ENCODE measurements at regions not wholly inside any gene's neighbourhood (a gene's known extent, or its start where the extent isn't known, plus 50 kb on each side); places are given as distances from the start of the nearest gene placed in this dataset.

DNA sequence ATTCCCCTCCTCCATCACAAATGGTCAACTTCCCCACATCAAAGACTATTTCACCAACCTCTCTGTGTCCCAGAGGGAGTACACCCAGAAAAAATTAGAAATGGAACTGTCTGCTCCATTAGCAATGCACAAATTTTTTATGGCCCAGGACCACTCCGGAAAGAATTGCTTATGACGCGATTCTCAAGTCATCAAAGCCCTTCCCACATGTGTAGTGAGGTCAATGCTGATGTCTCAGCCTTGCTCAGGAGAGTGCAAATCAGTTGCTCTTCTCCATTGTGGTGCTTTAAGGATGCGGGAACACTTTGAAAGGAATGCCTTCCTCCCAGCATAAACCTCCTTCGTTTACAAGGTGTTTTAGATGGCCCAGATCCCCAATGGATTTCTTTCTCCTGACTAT lies 518.3 kb downstream of the PPARGC1A start:
- BruUV-seq (replicated peaks): no TSS peak
- no peak overlapping the region for H2AFZ ChIP-seq (ENCODE audit: low read depth, low read length)
- no peak for FAIRE-seq
- no peak for ATAC-seq
- DNase-seq (ENCODE audit: extremely low read depth in 1 of 4, low spot score in 3 of 4): no peak
- no peaks in the 10 kb centered on the region for H3K36me3 ChIP-seq (ENCODE audit: control insufficient read depth, insufficient read depth, low read length)
- TF ChIP-seq ARNT (IDR thresholded peaks at IDR 0.05): no peak
- TF ChIP-seq ILF3 (IDR thresholded peaks at IDR 0.05; ENCODE audit: borderline replicate concordance): no peak
- TF ChIP-seq, protein P1, sequence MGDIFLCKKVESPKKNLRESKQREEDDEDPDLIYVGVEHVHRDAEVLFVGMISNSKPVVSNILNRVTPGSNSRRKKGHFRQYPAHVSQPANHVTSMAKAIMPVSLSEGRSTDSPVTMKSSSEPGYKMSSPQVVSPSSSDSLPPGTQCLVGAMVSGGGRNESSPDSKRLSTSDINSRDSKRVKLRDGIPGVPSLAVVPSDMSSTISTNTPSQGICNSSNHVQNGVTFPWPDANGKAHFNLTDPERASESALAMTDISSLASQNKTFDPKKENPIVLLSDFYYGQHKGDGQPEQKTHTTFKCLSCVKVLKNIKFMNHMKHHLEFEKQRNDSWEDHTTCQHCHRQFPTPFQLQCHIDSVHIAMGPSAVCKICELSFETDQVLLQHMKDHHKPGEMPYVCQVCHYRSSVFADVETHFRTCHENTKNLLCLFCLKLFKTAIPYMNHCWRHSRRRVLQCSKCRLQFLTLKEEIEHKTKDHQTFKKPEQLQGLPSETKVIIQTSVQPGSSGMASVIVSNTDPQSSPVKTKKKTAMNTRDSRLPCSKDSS (IDR thresholded peaks at IDR 0.05; ENCODE audit: low read depth, partially characterized antibody): no peak
- TF ChIP-seq FOXA1 (IDR thresholded peaks at IDR 0.05; ENCODE audit: borderline replicate concordance): no peak
- TF ChIP-seq NKRF (IDR thresholded peaks at IDR 0.05; ENCODE audit: borderline replicate concordance): no peak
- no peak for TF ChIP-seq ZBTB26 (CRISPR knock-in tag; IDR thresholded peaks at IDR 0.05)
- no peak for TF ChIP-seq CBX3 (IDR thresholded peaks at IDR 0.05; ENCODE audit: borderline replicate concordance in 1 of 2, low read length in 2 of 2)
- TF ChIP-seq, protein P2, sequence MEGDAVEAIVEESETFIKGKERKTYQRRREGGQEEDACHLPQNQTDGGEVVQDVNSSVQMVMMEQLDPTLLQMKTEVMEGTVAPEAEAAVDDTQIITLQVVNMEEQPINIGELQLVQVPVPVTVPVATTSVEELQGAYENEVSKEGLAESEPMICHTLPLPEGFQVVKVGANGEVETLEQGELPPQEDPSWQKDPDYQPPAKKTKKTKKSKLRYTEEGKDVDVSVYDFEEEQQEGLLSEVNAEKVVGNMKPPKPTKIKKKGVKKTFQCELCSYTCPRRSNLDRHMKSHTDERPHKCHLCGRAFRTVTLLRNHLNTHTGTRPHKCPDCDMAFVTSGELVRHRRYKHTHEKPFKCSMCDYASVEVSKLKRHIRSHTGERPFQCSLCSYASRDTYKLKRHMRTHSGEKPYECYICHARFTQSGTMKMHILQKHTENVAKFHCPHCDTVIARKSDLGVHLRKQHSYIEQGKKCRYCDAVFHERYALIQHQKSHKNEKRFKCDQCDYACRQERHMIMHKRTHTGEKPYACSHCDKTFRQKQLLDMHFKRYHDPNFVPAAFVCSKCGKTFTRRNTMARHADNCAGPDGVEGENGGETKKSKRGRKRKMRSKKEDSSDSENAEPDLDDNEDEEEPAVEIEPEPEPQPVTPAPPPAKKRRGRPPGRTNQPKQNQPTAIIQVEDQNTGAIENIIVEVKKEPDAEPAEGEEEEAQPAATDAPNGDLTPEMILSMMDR (IDR thresholded peaks at IDR 0.05 in 2 of 3, conservative IDR thresholded peaks at IDR 0.05 in 1 of 3; ENCODE audit: insufficient read depth in 2 of 3, low read depth in 1 of 3, low read length in 3 of 3): no peak
- no peak for TF ChIP-seq ZNF217 (CRISPR knock-in tag; IDR thresholded peaks at IDR 0.05)
- TF ChIP-seq ELF1 (tag; IDR thresholded peaks at IDR 0.05): no peak
- H3K27ac ChIP-seq (ENCODE audit: extremely low read depth, low read depth, low read length): no peak overlapping the region
- 14% methylated on average over 5 of the region's 5 CpGs for WGBS (ENCODE audit: insufficient coverage, low coverage, missing lambda C conversion rate)
- no peaks in the 10 kb centered on the region for H3K9me1 ChIP-seq (ENCODE audit: control insufficient read depth, insufficient read depth, low read length)
- no peaks in the 10 kb centered on the region; a peak in 1 of 5 replicates for H3K4me1 ChIP-seq (replicated peaks in 1 of 2; ENCODE audit: control insufficient read depth in 2 of 2, insufficient read depth in 2 of 2, low read length in 2 of 2)
- no peak overlapping the region for H3K9ac ChIP-seq (ENCODE audit: insufficient read depth in 1 of 2, low read depth in 2 of 2, low read length in 2 of 2)
- in situ Hi-C loops (cut with MboI) (no loop called here), intact Hi-C loops (cut with micrococcal nuclease) (loop anchor here (10.0 kb wide), 1 partner anchor 1043 kb away; no protein-coding TSS in a partner anchor)
- ChIA-PET POLR2A (interaction anchor here (0.6 kb wide), 1 partner anchor 58 kb away, joined by 3 read pairs; no protein-coding TSS in a partner anchor), CTCF (ENCODE audit: low intra/inter-chr PET ratio) (no interaction called here)
- H3K9me3 ChIP-seq (replicated peaks; ENCODE audit: control insufficient read depth, insufficient read depth, low read depth, low read length): no peaks in the 10 kb centered on the region
- H3K27me3 ChIP-seq (ENCODE audit: control insufficient read depth in 2 of 2, insufficient read depth in 2 of 2, low read length in 2 of 2): no peaks in the 10 kb centered on the region
- H4K20me1 ChIP-seq (replicated peaks; ENCODE audit: control insufficient read depth, insufficient read depth, low read length): no peaks in the 10 kb centered on the region
- no peaks in the 10 kb centered on the region for H3K79me2 ChIP-seq (ENCODE audit: control insufficient read depth, insufficient read depth, low read length)
- no peak overlapping the region for H3K4me2 ChIP-seq (ENCODE audit: insufficient read depth, low read length)
- no peak overlapping the region for H3K4me3 ChIP-seq

Measured in K562 (cell line).